Jurkat, Clone E6-1 (cell line): ENCODE measurements at regions not wholly inside any gene's neighbourhood (a gene's known extent, or its start where the extent isn't known, plus 50 kb on each side); places are given as distances from the start of the nearest gene placed in this dataset.
A peak's percentile ranks its signal among the peaks of the same experiment; 100 is the strongest.

ENCODE experiments used
- DNase-seq: peaks from one replicate; pipeline ENCODE4 v3.0.0-alpha.2; 2011; ENCODE audit warnings: low read depth, low spot score
- H3K4me3 ChIP-seq: 2 replicates; pipeline ENCODE4 v1.5.1; 2011; ENCODE audit warnings: mild to moderate bottlenecking, low read length, control low read depth, moderate library complexity

GRCh38 chr1:105686026-105686425 lies 1370.4 kb upstream of the PRMT6 start:
- no peak overlapping the region for H3K4me3 ChIP-seq
- DNase-seq, result no peak

GRCh38 chr1:105686874-105687690 lies 1369.4 kb upstream of the PRMT6 start:
- DNase-seq, result no peak
- H3K4me3 ChIP-seq, result no peak overlapping the region

DNA sequence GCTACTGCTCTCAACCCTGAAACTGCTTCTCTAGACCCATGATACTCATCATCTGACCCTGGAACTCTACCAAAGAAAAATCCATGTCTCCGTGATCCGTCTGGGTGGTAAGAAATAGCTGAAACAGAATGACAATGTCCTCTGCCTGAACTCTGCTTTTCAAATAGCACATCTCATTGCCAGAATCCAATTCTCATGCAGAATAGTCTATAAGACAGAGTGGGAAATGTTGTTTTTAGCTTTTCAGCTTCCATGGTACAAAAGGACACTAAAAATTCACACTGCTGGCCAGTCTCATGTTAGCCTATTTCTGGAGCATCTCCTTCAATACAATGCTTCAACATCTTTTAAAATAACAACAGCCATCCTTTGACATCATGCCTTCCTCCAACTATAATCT lies 1355.8 kb upstream of the PRMT6 start:
- no peak overlapping the region for H3K4me3 ChIP-seq
- no peak for DNase-seq

DNA sequence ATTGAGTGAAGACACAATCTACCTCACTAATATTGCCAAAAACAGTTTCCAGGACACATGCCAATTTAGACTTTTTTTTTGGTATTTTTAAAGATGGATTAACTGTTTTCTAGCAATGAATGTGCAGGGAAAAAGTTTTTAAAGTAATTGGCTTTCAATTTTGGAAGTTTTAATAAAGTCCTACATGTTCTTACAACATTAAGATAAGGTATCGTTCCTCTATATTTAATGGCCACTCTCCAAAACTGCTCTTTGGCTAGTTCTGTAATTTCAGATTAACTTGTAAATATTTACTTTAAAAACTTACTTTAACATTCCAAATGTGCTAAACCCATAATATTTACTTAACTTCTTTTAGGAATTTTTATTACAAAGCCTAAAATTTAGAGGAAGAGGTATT lies 1332.2 kb upstream of the PRMT6 start:
- no peak for DNase-seq

GRCh38 chr1:105730701-105731100 lies 1325.8 kb upstream of the PRMT6 start:
- H3K4me3 ChIP-seq, result no peak overlapping the region
- no peak for DNase-seq

More for the DNA sequence above, 1332.2 kb upstream of the PRMT6 start:
- no peak overlapping the region for H3K4me3 ChIP-seq

DNA sequence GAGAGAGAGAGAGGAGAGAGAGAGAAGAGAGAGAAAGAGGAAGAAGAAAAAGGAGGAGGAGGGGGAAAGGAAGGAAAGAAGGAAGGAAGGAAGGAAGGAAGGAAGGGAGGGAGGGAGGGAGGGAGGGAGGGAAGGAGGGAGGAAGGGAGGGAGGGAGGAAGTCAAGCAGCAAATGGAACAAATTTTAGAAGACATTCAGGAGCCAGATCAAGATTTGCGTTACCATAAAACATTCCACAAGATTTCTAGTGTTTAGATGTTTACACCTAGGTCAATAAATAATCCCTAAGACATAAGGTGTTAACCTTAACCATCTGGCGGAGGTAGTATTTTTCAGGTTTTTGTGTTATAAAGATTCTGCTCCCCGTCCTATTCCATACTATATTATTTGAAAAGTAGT lies 1320.1 kb upstream of the PRMT6 start:
- no peak for DNase-seq
- no peak overlapping the region for H3K4me3 ChIP-seq

DNA sequence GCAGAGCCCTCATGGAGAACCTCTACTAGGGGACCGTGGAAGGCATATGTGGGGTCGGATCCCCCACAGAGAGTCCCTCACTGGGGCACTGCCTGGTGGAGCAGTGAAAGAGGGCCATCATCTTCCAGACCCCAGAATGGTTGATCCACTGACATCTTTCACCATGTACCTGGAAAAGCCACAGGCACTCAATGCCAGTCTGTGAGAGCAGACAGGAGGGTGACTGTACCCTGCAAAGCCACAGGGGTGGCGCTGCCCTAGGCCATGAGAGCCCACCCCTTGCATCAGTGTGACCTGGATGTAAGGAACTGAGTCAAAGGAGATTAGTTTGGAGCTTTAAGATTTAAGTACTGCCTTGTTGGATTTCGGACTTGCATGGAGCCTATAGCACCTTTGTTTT lies 1276.7 kb upstream of the PRMT6 start:
- no peak for DNase-seq
- H3K4me3 ChIP-seq, result no peak overlapping the region

DNA sequence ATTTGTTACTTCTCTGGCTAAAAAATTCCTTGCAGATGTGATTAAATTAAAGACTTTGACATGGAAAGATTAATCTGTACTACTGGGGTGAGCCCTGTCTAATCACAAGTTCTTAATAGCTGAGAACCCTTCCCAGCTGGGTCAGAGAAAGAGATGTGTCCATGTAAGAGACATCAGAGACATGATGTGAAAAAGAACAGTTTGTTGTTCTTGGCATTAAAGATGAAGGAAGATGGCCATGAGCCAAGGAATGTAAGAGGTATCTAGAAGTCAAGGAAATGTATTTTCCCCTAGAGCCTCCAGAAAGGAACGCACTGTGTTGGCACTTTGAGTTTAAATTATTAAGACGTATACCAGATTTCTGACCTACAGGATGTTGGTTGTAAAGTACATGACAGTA lies 1271.5 kb upstream of the PRMT6 start:
- no peak for DNase-seq
- no peak overlapping the region for H3K4me3 ChIP-seq

DNA sequence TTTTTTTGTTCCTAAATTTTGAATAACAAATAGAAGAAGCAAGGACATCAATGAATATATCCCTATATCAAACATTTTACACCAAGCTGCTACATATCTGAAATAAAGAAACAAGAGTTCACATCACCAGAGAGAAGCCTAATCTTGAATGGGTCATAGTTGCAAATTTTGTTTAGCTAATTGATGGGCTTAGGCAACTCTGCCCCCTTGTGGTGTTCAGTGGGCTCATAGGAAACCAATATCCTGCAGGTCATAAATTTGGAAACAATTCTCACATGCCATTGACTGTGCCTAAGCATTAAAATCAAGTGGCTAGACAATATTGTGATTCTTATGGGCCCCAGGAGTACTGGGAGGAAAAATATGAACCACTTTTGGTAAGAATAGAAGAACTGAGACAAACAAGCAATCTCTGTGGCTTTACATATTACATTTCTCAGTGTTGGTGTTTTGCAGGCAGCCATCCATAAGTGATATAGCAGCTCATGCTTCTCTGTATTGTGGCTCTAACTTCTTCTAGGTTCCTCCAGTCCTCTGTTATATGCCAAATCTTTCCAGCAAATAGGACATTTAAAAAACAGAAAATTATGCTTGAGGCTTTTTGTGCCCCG lies 1262.8 kb upstream of the PRMT6 start:
- DNase-seq, result peak; percentile 45
- no peak overlapping the region for H3K4me3 ChIP-seq

DNA sequence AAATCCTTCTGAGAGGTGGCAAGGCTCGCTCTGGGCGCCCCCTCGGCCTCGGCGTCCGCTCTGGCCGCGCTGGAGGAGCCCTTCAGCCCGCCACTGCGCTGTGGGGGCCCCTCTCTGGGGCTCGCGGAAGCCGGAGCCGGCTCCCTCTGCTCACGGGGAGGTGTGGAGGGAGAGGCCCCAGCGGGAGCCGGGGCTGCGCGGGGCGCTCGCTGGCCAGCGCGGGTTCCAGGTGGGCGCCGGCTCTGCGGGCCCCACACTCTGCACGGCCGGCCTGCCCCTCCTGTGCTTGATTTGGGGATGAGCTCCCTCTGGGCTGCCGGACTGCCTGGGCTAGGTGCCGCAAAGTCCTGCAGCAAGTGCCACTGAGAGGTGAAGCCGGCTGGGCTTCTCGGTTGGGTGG lies 1260.7 kb upstream of the PRMT6 start:
- no peak for DNase-seq
- no peak overlapping the region for H3K4me3 ChIP-seq

DNA sequence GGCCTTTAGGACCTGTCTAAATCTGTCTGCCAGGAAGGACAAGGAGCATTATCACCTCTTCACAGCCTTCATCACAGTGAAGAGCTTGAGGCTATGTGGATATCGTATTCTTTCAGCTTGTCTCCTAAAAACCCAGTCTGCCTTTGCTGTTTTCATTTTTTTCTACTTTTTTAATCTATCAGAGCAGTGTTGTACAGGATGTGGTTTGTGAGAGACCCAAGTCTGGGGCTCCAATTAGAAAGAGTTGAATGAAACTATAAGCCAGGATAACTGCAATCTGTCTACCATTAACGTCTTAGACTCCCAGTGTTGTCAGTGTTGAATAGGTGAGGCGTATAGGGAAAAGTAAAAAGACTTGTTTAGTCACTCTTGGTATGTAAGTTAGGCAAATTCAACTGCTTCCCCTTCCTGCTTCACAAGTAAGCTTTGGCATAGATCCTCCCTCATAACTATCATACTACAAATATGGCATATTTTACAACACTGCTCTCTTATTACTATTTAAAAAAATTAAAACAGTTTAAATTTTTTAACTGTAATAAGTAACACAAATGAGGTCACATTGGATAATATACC lies 1225.8 kb upstream of the PRMT6 start:
- H3K4me3 ChIP-seq, result peak overlapping the region; percentile 2
- peak; percentile 87 for DNase-seq

- no peak overlapping the region for H3K4me3 ChIP-seq
- no peak for DNase-seq
Observed at GRCh38 chr1:105838071-105838470, 1218.4 kb upstream of the PRMT6 start.

DNA sequence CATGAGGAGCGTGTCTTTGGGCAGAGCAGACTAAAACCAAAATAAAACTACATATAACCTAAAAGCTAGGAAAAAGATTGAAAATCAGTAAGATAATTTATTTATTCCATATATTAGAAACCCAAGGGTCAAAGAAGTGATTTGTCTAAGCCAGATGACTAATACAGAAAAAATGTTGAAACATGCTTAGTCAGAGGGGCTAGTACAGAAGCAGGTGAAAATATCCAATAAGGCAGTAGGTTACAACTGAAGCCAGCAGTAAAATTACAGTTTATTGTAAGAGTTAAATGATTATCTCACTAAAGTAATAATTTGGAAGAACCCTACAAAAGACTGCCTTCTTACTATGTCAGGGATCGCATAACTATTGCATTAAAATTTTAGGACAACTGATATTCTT lies 1190.9 kb upstream of the PRMT6 start:
- DNase-seq, result no peak

GRCh38 chr1:105872817-105873216 lies 1183.7 kb upstream of the PRMT6 start:
- no peak overlapping the region for H3K4me3 ChIP-seq
- no peak for DNase-seq

More for the DNA sequence above, 1190.9 kb upstream of the PRMT6 start:
- H3K4me3 ChIP-seq, result no peak overlapping the region

GRCh38 chr1:105874621-105875020 lies 1181.9 kb upstream of the PRMT6 start:
- no peak overlapping the region for H3K4me3 ChIP-seq
- DNase-seq, result no peak

GRCh38 chr1:105886309-105886708 lies 1170.2 kb upstream of the PRMT6 start:
- no peak overlapping the region for H3K4me3 ChIP-seq
- no peak for DNase-seq

- DNase-seq, result no peak
- H3K4me3 ChIP-seq, result no peak overlapping the region
Observed at GRCh38 chr1:105891308-105891707, 1165.2 kb upstream of the PRMT6 start.

- H3K4me3 ChIP-seq, result no peak overlapping the region
Observed at GRCh38 chr1:105894006-105894405, 1162.5 kb upstream of the PRMT6 start.

DNA sequence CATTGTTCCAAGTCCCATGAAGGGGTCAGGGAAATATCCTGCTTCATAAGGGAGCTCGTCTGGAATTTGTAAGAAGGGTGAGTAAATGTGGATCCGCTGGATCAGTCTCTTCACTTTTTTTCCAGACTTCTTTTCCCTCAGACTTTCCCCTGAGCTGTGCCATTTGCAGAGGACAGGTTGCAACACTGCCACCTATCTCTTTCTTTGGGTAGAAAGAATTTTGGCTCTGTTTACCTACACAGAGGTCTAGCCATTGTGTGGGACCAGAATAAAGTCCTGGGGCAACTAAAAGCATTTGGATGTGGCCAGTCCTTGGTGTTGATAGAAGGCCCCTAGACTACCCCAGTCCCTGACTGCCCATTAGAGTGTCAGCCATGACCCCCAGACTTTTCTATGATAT lies 1146.7 kb upstream of the PRMT6 start:
- H3K4me3 ChIP-seq, result no peak overlapping the region
- peak; percentile 1 for DNase-seq

More at GRCh38 chr1:105894006-105894405, 1162.5 kb upstream of the PRMT6 start:
- no peak for DNase-seq

DNA sequence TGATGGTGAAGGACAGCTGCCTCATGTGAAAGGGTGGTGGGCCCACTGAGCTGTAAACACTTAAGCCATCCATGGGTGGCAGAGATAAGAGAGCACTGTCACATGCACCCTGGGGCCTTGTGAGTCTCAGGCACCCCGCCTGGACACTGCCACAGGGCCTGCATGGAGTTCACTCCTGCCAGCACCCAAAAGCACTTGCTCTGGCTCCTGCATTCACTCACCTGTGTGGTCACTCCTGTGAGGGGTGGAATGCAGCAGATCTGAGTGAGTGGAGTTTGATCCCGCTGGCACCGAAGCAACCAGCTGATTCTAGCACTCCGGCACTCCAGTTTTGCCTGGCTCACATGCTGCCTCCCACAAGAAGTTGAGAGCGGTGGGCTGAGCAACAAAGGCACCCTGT lies 1142.1 kb upstream of the PRMT6 start:
- no peak for DNase-seq
- no peak overlapping the region for H3K4me3 ChIP-seq
